ENCODE measurements at regions not wholly inside any gene's neighbourhood (a gene's known extent, or its start where the extent isn't known, plus 50 kb on each side); places are given as distances from the start of the nearest gene placed in this dataset.

DNA sequence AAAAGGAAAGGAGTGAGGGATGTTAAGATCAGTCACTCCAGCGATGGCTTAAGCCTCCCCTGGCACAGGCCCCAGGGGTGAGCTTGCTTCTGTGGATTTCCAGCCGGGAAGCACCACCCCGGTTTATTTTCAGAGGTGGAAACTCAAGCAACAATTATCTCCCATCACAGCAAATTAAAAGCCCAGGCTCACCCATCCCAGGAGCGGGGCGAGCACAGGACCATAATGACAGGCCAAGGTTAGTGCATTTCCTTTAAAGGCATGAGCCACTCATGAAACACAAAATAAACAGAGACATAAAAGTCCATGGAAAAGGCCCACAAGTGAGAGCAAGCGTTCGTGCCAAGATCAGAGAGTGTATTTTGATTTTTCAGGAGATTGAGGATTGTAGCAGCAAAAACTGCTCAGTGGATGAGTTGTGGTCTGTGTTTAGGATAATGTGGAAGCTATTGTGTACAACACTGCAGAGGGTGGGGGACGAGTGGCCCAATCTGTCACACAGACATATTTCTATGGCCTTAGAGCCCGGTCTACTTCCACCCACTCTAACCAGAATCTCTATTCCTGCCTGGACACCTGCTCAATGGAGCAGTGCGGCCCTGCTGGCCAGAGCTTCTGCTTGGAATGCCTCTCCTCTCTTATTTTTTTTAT lies 111.4 kb upstream of the CDC42EP3 start:
- TF ChIP-seq, protein P1, sequence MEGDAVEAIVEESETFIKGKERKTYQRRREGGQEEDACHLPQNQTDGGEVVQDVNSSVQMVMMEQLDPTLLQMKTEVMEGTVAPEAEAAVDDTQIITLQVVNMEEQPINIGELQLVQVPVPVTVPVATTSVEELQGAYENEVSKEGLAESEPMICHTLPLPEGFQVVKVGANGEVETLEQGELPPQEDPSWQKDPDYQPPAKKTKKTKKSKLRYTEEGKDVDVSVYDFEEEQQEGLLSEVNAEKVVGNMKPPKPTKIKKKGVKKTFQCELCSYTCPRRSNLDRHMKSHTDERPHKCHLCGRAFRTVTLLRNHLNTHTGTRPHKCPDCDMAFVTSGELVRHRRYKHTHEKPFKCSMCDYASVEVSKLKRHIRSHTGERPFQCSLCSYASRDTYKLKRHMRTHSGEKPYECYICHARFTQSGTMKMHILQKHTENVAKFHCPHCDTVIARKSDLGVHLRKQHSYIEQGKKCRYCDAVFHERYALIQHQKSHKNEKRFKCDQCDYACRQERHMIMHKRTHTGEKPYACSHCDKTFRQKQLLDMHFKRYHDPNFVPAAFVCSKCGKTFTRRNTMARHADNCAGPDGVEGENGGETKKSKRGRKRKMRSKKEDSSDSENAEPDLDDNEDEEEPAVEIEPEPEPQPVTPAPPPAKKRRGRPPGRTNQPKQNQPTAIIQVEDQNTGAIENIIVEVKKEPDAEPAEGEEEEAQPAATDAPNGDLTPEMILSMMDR (IDR thresholded peaks at IDR 0.05), result no peak
- TF ChIP-seq EP300 (IDR thresholded peaks at IDR 0.05) (no peak), POLR2A (IDR thresholded peaks at IDR 0.05) (no peak)
